ENCODE measurements at regions not wholly inside any gene's neighbourhood (a gene's known extent, or its start where the extent isn't known, plus 50 kb on each side); places are given as distances from the start of the nearest gene placed in this dataset.

GRCh38 chr15:93413745-93414144 lies 324.7 kb upstream of the RGMA start:
- no peak for TF ChIP-seq ZFP3 (CRISPR knock-in tag; IDR thresholded peaks at IDR 0.05)
- TF ChIP-seq TOX (CRISPR knock-in tag; IDR thresholded peaks at IDR 0.05; ENCODE audit: borderline replicate concordance): no peak
- TF ChIP-seq ZNF8 (CRISPR knock-in tag; IDR thresholded peaks at IDR 0.05): no peak
- TF ChIP-seq ARNTL (CRISPR knock-in tag; IDR thresholded peaks at IDR 0.05; ENCODE audit: borderline replicate concordance, low read depth): no peak
- no peak for TF ChIP-seq ZNF70 (CRISPR knock-in tag; IDR thresholded peaks at IDR 0.05)
- no peak for TF ChIP-seq CSDC2 (CRISPR knock-in tag; IDR thresholded peaks at IDR 0.05)
- TF ChIP-seq POU6F1 (CRISPR knock-in tag; IDR thresholded peaks at IDR 0.05; ENCODE audit: borderline replicate concordance, low read depth): no peak
- TF ChIP-seq ZC3H10 (CRISPR knock-in tag; IDR thresholded peaks at IDR 0.05): no peak
- TF ChIP-seq CREB5 (CRISPR knock-in tag; IDR thresholded peaks at IDR 0.05; ENCODE audit: low read depth): no peak
- no peak for TF ChIP-seq OSR1 (CRISPR knock-in tag; IDR thresholded peaks at IDR 0.05)
- TF ChIP-seq, protein P1, sequence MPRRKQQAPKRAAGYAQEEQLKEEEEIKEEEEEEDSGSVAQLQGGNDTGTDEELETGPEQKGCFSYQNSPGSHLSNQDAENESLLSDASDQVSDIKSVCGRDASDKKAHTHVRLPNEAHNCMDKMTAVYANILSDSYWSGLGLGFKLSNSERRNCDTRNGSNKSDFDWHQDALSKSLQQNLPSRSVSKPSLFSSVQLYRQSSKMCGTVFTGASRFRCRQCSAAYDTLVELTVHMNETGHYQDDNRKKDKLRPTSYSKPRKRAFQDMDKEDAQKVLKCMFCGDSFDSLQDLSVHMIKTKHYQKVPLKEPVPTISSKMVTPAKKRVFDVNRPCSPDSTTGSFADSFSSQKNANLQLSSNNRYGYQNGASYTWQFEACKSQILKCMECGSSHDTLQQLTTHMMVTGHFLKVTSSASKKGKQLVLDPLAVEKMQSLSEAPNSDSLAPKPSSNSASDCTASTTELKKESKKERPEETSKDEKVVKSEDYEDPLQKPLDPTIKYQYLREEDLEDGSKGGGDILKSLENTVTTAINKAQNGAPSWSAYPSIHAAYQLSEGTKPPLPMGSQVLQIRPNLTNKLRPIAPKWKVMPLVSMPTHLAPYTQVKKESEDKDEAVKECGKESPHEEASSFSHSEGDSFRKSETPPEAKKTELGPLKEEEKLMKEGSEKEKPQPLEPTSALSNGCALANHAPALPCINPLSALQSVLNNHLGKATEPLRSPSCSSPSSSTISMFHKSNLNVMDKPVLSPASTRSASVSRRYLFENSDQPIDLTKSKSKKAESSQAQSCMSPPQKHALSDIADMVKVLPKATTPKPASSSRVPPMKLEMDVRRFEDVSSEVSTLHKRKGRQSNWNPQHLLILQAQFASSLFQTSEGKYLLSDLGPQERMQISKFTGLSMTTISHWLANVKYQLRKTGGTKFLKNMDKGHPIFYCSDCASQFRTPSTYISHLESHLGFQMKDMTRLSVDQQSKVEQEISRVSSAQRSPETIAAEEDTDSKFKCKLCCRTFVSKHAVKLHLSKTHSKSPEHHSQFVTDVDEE (CRISPR knock-in tag; IDR thresholded peaks at IDR 0.05): no peak
- TF ChIP-seq RARB (CRISPR knock-in tag; IDR thresholded peaks at IDR 0.05): no peak
- TF ChIP-seq, protein P2, sequence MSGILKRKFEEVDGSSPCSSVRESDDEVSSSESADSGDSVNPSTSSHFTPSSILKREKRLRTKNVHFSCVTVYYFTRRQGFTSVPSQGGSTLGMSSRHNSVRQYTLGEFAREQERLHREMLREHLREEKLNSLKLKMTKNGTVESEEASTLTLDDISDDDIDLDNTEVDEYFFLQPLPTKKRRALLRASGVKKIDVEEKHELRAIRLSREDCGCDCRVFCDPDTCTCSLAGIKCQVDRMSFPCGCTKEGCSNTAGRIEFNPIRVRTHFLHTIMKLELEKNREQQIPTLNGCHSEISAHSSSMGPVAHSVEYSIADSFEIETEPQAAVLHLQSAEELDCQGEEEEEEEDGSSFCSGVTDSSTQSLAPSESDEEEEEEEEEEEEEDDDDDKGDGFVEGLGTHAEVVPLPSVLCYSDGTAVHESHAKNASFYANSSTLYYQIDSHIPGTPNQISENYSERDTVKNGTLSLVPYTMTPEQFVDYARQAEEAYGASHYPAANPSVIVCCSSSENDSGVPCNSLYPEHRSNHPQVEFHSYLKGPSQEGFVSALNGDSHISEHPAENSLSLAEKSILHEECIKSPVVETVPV (CRISPR knock-in tag; IDR thresholded peaks at IDR 0.05): no peak
- no peak for TF ChIP-seq ISL1 (CRISPR knock-in tag; IDR thresholded peaks at IDR 0.05)
- no peak for ATAC-seq

GRCh38 chr15:93399121-93399520 lies 310.1 kb upstream of the RGMA start:
- no peak for ATAC-seq
- TF ChIP-seq ZFP3 (CRISPR knock-in tag; IDR thresholded peaks at IDR 0.05) (no peak), CREB5 (CRISPR knock-in tag; IDR thresholded peaks at IDR 0.05; ENCODE audit: low read depth) (no peak), ZFP30 (CRISPR knock-in tag; IDR thresholded peaks at IDR 0.05) (no peak)

DNA sequence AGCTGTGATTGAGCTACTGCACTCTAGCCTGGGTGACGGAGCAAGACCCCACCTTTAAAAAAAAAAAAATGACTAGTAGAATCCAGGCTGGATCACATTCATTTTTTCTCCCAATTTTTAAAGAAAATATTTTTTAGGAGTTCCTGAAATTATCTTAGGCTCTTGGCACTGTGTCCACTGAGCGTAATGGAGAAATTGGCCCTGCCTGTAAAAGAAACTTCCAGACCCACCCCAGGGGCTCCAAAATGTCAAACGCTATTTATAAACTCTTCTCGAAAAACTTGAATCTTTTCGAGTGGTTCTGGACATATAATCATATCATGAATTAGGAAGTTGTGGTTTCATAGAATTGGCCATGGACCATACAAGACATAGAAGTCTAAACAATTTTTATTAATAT lies 300.2 kb upstream of the RGMA start:
- TF ChIP-seq OSR1 (CRISPR knock-in tag; IDR thresholded peaks at IDR 0.05) (no peak), TCF4 (CRISPR knock-in tag; IDR thresholded peaks at IDR 0.05; ENCODE audit: borderline replicate concordance) (no peak), ISL1 (CRISPR knock-in tag; IDR thresholded peaks at IDR 0.05) (no peak), ZNF8 (CRISPR knock-in tag; IDR thresholded peaks at IDR 0.05) (no peak), RARB (CRISPR knock-in tag; IDR thresholded peaks at IDR 0.05) (no peak), ARNTL (CRISPR knock-in tag; IDR thresholded peaks at IDR 0.05; ENCODE audit: borderline replicate concordance, low read depth) (no peak), ZNF565 (CRISPR knock-in tag; conservative IDR thresholded peaks at IDR 0.05; ENCODE audit: low read depth) (no peak), ZNF70 (CRISPR knock-in tag; IDR thresholded peaks at IDR 0.05) (no peak), ZFP30 (CRISPR knock-in tag; IDR thresholded peaks at IDR 0.05) (no peak), SNAI2 (CRISPR knock-in tag; IDR thresholded peaks at IDR 0.05) (no peak), POU6F1 (CRISPR knock-in tag; IDR thresholded peaks at IDR 0.05; ENCODE audit: borderline replicate concordance, low read depth) (no peak), ESRRG (CRISPR knock-in tag; IDR thresholded peaks at IDR 0.05) (no peak), TOX (CRISPR knock-in tag; IDR thresholded peaks at IDR 0.05; ENCODE audit: borderline replicate concordance) (no peak), PPARA (CRISPR knock-in tag; IDR thresholded peaks at IDR 0.05; ENCODE audit: borderline replicate concordance) (no peak)
- TF ChIP-seq, protein P3, sequence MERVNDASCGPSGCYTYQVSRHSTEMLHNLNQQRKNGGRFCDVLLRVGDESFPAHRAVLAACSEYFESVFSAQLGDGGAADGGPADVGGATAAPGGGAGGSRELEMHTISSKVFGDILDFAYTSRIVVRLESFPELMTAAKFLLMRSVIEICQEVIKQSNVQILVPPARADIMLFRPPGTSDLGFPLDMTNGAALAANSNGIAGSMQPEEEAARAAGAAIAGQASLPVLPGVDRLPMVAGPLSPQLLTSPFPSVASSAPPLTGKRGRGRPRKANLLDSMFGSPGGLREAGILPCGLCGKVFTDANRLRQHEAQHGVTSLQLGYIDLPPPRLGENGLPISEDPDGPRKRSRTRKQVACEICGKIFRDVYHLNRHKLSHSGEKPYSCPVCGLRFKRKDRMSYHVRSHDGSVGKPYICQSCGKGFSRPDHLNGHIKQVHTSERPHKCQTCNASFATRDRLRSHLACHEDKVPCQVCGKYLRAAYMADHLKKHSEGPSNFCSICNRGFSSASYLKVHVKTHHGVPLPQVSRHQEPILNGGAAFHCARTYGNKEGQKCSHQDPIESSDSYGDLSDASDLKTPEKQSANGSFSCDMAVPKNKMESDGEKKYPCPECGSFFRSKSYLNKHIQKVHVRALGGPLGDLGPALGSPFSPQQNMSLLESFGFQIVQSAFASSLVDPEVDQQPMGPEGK (CRISPR knock-in tag; IDR thresholded peaks at IDR 0.05; ENCODE audit: borderline replicate concordance): no peak
- ATAC-seq: no peak
